ENCODE measurements at regions not wholly inside any gene's neighbourhood (a gene's known extent, or its start where the extent isn't known, plus 50 kb on each side); places are given as distances from the start of the nearest gene placed in this dataset.

DNA sequence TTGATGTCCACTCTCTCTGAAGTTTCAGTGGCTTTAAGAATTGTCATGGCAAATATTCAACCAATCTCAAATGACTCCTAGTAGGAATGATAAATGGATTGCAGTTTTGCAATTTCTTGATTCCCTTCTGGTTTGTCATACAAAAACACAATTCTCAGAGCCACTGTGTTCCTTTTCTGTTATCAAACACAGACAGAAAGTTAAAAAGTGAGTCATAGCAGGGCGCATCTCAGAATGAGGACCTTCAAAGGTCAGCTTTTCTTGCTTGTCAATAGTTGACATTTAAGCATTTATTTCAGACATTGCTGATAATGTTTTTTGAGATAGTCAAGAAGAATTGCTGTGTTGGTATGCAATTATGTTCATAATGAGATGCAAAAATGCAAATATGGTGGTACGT lies 405.9 kb downstream of the NR2F2 start:
- TF ChIP-seq RARB (CRISPR knock-in tag; IDR thresholded peaks at IDR 0.05), result no peak
- TF ChIP-seq, protein P1, sequence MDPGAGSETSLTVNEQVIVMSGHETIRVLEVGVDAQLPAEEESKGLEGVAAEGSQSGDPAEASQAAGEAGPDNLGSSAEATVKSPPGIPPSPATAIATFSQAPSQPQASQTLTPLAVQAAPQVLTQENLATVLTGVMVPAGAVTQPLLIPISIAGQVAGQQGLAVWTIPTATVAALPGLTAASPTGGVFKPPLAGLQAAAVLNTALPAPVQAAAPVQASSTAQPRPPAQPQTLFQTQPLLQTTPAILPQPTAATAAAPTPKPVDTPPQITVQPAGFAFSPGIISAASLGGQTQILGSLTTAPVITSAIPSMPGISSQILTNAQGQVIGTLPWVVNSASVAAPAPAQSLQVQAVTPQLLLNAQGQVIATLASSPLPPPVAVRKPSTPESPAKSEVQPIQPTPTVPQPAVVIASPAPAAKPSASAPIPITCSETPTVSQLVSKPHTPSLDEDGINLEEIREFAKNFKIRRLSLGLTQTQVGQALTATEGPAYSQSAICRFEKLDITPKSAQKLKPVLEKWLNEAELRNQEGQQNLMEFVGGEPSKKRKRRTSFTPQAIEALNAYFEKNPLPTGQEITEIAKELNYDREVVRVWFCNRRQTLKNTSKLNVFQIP (CRISPR knock-in tag; IDR thresholded peaks at IDR 0.05; ENCODE audit: borderline replicate concordance, low read depth), result no peak
- TF ChIP-seq, protein P2, sequence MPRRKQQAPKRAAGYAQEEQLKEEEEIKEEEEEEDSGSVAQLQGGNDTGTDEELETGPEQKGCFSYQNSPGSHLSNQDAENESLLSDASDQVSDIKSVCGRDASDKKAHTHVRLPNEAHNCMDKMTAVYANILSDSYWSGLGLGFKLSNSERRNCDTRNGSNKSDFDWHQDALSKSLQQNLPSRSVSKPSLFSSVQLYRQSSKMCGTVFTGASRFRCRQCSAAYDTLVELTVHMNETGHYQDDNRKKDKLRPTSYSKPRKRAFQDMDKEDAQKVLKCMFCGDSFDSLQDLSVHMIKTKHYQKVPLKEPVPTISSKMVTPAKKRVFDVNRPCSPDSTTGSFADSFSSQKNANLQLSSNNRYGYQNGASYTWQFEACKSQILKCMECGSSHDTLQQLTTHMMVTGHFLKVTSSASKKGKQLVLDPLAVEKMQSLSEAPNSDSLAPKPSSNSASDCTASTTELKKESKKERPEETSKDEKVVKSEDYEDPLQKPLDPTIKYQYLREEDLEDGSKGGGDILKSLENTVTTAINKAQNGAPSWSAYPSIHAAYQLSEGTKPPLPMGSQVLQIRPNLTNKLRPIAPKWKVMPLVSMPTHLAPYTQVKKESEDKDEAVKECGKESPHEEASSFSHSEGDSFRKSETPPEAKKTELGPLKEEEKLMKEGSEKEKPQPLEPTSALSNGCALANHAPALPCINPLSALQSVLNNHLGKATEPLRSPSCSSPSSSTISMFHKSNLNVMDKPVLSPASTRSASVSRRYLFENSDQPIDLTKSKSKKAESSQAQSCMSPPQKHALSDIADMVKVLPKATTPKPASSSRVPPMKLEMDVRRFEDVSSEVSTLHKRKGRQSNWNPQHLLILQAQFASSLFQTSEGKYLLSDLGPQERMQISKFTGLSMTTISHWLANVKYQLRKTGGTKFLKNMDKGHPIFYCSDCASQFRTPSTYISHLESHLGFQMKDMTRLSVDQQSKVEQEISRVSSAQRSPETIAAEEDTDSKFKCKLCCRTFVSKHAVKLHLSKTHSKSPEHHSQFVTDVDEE (CRISPR knock-in tag; IDR thresholded peaks at IDR 0.05), result no peak
- TF ChIP-seq ZNF70 (CRISPR knock-in tag; IDR thresholded peaks at IDR 0.05), result no peak
- no peak for TF ChIP-seq ZFP30 (CRISPR knock-in tag; IDR thresholded peaks at IDR 0.05)
- TF ChIP-seq, protein P3, sequence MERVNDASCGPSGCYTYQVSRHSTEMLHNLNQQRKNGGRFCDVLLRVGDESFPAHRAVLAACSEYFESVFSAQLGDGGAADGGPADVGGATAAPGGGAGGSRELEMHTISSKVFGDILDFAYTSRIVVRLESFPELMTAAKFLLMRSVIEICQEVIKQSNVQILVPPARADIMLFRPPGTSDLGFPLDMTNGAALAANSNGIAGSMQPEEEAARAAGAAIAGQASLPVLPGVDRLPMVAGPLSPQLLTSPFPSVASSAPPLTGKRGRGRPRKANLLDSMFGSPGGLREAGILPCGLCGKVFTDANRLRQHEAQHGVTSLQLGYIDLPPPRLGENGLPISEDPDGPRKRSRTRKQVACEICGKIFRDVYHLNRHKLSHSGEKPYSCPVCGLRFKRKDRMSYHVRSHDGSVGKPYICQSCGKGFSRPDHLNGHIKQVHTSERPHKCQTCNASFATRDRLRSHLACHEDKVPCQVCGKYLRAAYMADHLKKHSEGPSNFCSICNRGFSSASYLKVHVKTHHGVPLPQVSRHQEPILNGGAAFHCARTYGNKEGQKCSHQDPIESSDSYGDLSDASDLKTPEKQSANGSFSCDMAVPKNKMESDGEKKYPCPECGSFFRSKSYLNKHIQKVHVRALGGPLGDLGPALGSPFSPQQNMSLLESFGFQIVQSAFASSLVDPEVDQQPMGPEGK (CRISPR knock-in tag; IDR thresholded peaks at IDR 0.05; ENCODE audit: borderline replicate concordance), result no peak
- TF ChIP-seq OSR1 (CRISPR knock-in tag; IDR thresholded peaks at IDR 0.05), result no peak
- TF ChIP-seq SNAI2 (CRISPR knock-in tag; IDR thresholded peaks at IDR 0.05), result no peak
- ATAC-seq, result no peak

DNA sequence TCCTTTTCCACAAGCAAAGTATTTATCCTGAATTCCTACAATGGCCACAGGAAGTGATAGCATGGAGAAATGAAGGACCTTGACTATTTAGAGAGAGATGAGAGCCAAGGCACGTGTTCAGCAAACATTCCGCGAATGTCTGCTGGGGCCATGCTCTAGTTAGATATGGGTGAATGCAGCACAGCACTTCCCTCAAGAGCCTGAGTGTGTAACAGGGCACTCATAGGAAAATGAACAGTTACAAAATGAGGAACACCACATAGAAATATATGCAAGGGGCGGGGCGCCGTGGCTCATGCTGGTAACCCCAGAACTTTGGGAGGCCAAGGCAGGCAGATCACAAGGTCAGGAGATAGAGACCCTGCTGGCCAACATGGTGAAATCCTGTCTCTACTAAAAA lies 406.9 kb downstream of the NR2F2 start:
- no peak for TF ChIP-seq CSDC2 (CRISPR knock-in tag; IDR thresholded peaks at IDR 0.05)
- TF ChIP-seq, protein P1 (CRISPR knock-in tag; IDR thresholded peaks at IDR 0.05; ENCODE audit: borderline replicate concordance, low read depth), result no peak
- no peak for TF ChIP-seq ZC3H10 (CRISPR knock-in tag; IDR thresholded peaks at IDR 0.05)
- no peak for TF ChIP-seq GLIS3 (CRISPR knock-in tag; IDR thresholded peaks at IDR 0.05)
- TF ChIP-seq ZNF70 (CRISPR knock-in tag; IDR thresholded peaks at IDR 0.05), result no peak
- no peak for TF ChIP-seq TCF4 (CRISPR knock-in tag; IDR thresholded peaks at IDR 0.05; ENCODE audit: borderline replicate concordance)
- TF ChIP-seq, protein P4, sequence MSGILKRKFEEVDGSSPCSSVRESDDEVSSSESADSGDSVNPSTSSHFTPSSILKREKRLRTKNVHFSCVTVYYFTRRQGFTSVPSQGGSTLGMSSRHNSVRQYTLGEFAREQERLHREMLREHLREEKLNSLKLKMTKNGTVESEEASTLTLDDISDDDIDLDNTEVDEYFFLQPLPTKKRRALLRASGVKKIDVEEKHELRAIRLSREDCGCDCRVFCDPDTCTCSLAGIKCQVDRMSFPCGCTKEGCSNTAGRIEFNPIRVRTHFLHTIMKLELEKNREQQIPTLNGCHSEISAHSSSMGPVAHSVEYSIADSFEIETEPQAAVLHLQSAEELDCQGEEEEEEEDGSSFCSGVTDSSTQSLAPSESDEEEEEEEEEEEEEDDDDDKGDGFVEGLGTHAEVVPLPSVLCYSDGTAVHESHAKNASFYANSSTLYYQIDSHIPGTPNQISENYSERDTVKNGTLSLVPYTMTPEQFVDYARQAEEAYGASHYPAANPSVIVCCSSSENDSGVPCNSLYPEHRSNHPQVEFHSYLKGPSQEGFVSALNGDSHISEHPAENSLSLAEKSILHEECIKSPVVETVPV (CRISPR knock-in tag; IDR thresholded peaks at IDR 0.05), result no peak
- TF ChIP-seq, protein P5, sequence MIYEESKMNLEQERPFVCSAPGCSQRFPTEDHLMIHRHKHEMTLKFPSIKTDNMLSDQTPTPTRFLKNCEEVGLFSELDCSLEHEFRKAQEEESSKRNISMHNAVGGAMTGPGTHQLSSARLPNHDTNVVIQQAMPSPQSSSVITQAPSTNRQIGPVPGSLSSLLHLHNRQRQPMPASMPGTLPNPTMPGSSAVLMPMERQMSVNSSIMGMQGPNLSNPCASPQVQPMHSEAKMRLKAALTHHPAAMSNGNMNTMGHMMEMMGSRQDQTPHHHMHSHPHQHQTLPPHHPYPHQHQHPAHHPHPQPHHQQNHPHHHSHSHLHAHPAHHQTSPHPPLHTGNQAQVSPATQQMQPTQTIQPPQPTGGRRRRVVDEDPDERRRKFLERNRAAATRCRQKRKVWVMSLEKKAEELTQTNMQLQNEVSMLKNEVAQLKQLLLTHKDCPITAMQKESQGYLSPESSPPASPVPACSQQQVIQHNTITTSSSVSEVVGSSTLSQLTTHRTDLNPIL (CRISPR knock-in tag; IDR thresholded peaks at IDR 0.05; ENCODE audit: low read depth), result no peak
- no peak for TF ChIP-seq ZNF8 (CRISPR knock-in tag; IDR thresholded peaks at IDR 0.05)
- TF ChIP-seq OSR1 (CRISPR knock-in tag; IDR thresholded peaks at IDR 0.05), result no peak
- TF ChIP-seq ZFP3 (CRISPR knock-in tag; IDR thresholded peaks at IDR 0.05), result no peak
- no peak for TF ChIP-seq ISL1 (CRISPR knock-in tag; IDR thresholded peaks at IDR 0.05)
- TF ChIP-seq ARNTL (CRISPR knock-in tag; IDR thresholded peaks at IDR 0.05; ENCODE audit: borderline replicate concordance, low read depth), result no peak
- no peak for TF ChIP-seq ZFP30 (CRISPR knock-in tag; IDR thresholded peaks at IDR 0.05)
- no peak for TF ChIP-seq PPARA (CRISPR knock-in tag; IDR thresholded peaks at IDR 0.05; ENCODE audit: borderline replicate concordance)
- TF ChIP-seq SNAI2 (CRISPR knock-in tag; IDR thresholded peaks at IDR 0.05), result no peak
- TF ChIP-seq BACH2 (CRISPR knock-in tag; IDR thresholded peaks at IDR 0.05; ENCODE audit: borderline replicate concordance), result no peak
- TF ChIP-seq, protein P2 (CRISPR knock-in tag; IDR thresholded peaks at IDR 0.05), result no peak
- no peak for TF ChIP-seq TOX (CRISPR knock-in tag; IDR thresholded peaks at IDR 0.05; ENCODE audit: borderline replicate concordance)
- no peak for TF ChIP-seq RARB (CRISPR knock-in tag; IDR thresholded peaks at IDR 0.05)
- no peak for ATAC-seq

Data from SK-N-SH treated with all-trans-retinoic acid at 6 μM for 48 hours (cell line).